Loucy (cell line): ENCODE measurements at regions not wholly inside any gene's neighbourhood (a gene's known extent, or its start where the extent isn't known, plus 50 kb on each side); places are given as distances from the start of the nearest gene placed in this dataset.

Experiments used
- H2AFZ ChIP-seq: fragments of 200-600 bp; sonication (generic); 2 replicates; pipeline ENCODE4 v1.6.0; 2016; ENCODE audit warnings: antibody characterized with exemption, mild to moderate bottlenecking, low read length, moderate library complexity
- H3F3A ChIP-seq: fragments of 200-600 bp; 2 replicates; pipeline ENCODE4 v1.6.0; 2016; ENCODE audit warnings: antibody characterized with exemption, low read depth, mild to moderate bottlenecking
- H3K27me3 ChIP-seq: fragments of 200-600 bp; sonication (generic); 2 replicates; pipeline ENCODE4 v1.6.1; 2014; ENCODE audit warnings: low read length, mild to moderate bottlenecking; ENCODE audit not compliant: insufficient read depth, poor library complexity, severe bottlenecking
- H3K36me3 ChIP-seq: fragments of 200-600 bp; sonication (generic); 2 replicates; pipeline ENCODE4 v1.6.1; 2016; ENCODE audit warnings: low read length; ENCODE audit not compliant: insufficient read depth
- H3K4me1 ChIP-seq: fragments of 200-600 bp; sonication (generic); 2 replicates; pipeline ENCODE4 v1.5.1; 2014; ENCODE audit warnings: low read length, mild to moderate bottlenecking; ENCODE audit not compliant: insufficient read depth, poor library complexity, severe bottlenecking
- H3K4me2 ChIP-seq: fragments of 200-600 bp; sonication (generic); 2 replicates; pipeline ENCODE4 v1.6.0; 2014; ENCODE audit warnings: antibody characterized with exemption, low read length, low read depth, mild to moderate bottlenecking; ENCODE audit not compliant: poor library complexity, severe bottlenecking
- H3K4me3 ChIP-seq: fragments of 200-600 bp; sonication (generic); 2 replicates; pipeline ENCODE4 v1.5.1; 2014; ENCODE audit warnings: low read length, mild to moderate bottlenecking, mixed read lengths; ENCODE audit not compliant: poor library complexity, severe bottlenecking
- H3K79me2 ChIP-seq: fragments of 200-600 bp; sonication (generic); 2 replicates; pipeline ENCODE4 v1.6.1; 2014; ENCODE audit warnings: low read length; ENCODE audit not compliant: insufficient read depth
- H3K9ac ChIP-seq: fragments of 200-600 bp; sonication (generic); 2 replicates; pipeline ENCODE4 v1.6.0; 2014; ENCODE audit warnings: mild to moderate bottlenecking, low read depth, low read length, moderate library complexity; ENCODE audit not compliant: poor library complexity, severe bottlenecking
- H3K9me2 ChIP-seq: fragments of 200-600 bp; sonication (generic); replicated peaks from 2 replicates; pipeline ENCODE4 v1.6.1; 2016; ENCODE audit warnings: low read depth, low read length, mixed read lengths
- H3K9me3 ChIP-seq: fragments of 200-600 bp; sonication (generic); 2 replicates; pipeline ENCODE4 v1.6.1; 2014; ENCODE audit warnings: mild to moderate bottlenecking, antibody characterized with exemption, low read length, low read depth; ENCODE audit not compliant: insufficient read depth
- H4K20me1 ChIP-seq: fragments of 200-600 bp; sonication (generic); 2 replicates; pipeline ENCODE4 v1.6.0; 2014; ENCODE audit warnings: antibody characterized with exemption, low read length, mild to moderate bottlenecking; ENCODE audit not compliant: insufficient read depth, poor library complexity, severe bottlenecking
- EZH2phosphoT487 ChIP-seq: fragments of 200-600 bp; IDR thresholded peaks from 2 replicates; pipeline ENCODE4 v1.6.1; 2018; ENCODE audit warnings: antibody characterized with exemption, mild to moderate bottlenecking, moderate library complexity, borderline replicate concordance
- TF ChIP-seq, protein P1 (sequence below): fragments of 200-600 bp; sonication (generic); conservative IDR thresholded peaks from 2 replicates; pipeline ENCODE4 v1.5.1; 2014; ENCODE audit warnings: mild to moderate bottlenecking, antibody characterized with exemption, low read length

DNA sequence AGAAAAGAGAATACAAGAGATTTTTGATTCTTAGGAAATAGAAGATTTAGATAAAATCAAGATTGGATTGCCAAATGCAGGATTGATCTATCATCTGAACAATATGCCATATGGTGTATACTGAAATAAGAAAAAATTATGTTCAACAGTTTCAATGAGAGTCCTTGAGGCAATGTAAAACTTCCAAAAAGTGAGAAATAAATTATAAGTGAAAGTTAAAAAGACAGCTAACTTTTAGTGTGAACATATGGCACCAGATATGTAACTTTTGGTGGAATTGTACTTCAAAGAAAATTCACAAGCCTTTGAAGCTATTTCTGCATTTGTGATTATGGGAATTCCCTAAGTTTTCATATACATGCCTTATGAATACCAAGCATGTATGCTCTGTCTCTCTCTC is 200.5 kb upstream of the ANO3 start:
- H2AFZ ChIP-seq: no peak overlapping the region
- no peaks in the 10 kb centered on the region for H3K27me3 ChIP-seq

DNA sequence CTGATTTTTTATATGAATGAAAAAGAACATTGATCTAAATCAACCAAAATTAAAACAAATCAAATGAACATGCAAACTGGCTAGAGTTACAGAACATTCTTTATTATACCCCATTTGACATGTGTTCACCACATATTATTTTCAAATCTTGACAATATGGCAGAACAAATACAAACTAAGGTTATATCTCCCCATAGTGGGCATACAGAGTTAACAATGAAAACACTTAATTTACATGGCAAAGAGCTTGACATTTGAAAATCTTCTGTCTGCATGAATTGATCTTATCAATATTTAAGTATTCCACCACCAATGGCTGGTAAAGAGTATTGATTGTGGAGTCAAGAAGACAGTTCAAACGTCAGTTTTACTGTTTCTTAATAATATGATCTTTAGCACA is 197.9 kb upstream of the ANO3 start:
- TF ChIP-seq, protein P1, sequence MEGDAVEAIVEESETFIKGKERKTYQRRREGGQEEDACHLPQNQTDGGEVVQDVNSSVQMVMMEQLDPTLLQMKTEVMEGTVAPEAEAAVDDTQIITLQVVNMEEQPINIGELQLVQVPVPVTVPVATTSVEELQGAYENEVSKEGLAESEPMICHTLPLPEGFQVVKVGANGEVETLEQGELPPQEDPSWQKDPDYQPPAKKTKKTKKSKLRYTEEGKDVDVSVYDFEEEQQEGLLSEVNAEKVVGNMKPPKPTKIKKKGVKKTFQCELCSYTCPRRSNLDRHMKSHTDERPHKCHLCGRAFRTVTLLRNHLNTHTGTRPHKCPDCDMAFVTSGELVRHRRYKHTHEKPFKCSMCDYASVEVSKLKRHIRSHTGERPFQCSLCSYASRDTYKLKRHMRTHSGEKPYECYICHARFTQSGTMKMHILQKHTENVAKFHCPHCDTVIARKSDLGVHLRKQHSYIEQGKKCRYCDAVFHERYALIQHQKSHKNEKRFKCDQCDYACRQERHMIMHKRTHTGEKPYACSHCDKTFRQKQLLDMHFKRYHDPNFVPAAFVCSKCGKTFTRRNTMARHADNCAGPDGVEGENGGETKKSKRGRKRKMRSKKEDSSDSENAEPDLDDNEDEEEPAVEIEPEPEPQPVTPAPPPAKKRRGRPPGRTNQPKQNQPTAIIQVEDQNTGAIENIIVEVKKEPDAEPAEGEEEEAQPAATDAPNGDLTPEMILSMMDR: no peak
- no peak for TF ChIP-seq EZH2phosphoT487

More for the DNA sequence above, 200.5 kb upstream of the ANO3 start:
- no peaks in the 10 kb centered on the region for H3K36me3 ChIP-seq
- no peak overlapping the region for H3K9ac ChIP-seq
- no peak overlapping the region for H3K4me3 ChIP-seq
- no peaks in the 10 kb centered on the region for H4K20me1 ChIP-seq
- no peaks in the 10 kb centered on the region for H3K9me3 ChIP-seq
- no peaks in the 10 kb centered on the region for H3F3A ChIP-seq
- H3K4me2 ChIP-seq: no peak overlapping the region
- no peak for TF ChIP-seq EZH2phosphoT487
- TF ChIP-seq, protein P1: no peak
- H3K79me2 ChIP-seq: no peaks in the 10 kb centered on the region
- no peaks in the 10 kb centered on the region for H3K4me1 ChIP-seq
- no peaks in the 10 kb centered on the region for H3K9me2 ChIP-seq

GRCh38 chr11:26134481-26135355 is 197.2 kb upstream of the ANO3 start:
- TF ChIP-seq EZH2phosphoT487: no peak
- TF ChIP-seq, protein P1: no peak
- H3K4me2 ChIP-seq: no peak overlapping the region
- no peaks in the 10 kb centered on the region for H3K9me3 ChIP-seq
- no peaks in the 10 kb centered on the region for H3K36me3 ChIP-seq
- no peak overlapping the region for H3K9ac ChIP-seq
- H3K79me2 ChIP-seq: no peaks in the 10 kb centered on the region
- H3K9me2 ChIP-seq: no peaks in the 10 kb centered on the region
- H3K4me1 ChIP-seq: no peaks in the 10 kb centered on the region
- no peak overlapping the region for H2AFZ ChIP-seq
- H3K27me3 ChIP-seq: no peaks in the 10 kb centered on the region
- H3K4me3 ChIP-seq: no peak overlapping the region
- no peaks in the 10 kb centered on the region for H3F3A ChIP-seq
- no peaks in the 10 kb centered on the region for H4K20me1 ChIP-seq

More for the DNA sequence above, 197.9 kb upstream of the ANO3 start:
- Histone ChIP-seq H4K20me1 (no peaks in the 10 kb centered on the region), H3K27me3 (no peaks in the 10 kb centered on the region), H3K36me3 (no peaks in the 10 kb centered on the region), H3K4me3 (no peak overlapping the region), H3K4me1 (no peaks in the 10 kb centered on the region), H3K9me2 (no peaks in the 10 kb centered on the region), H2AFZ (no peak overlapping the region), H3K79me2 (no peaks in the 10 kb centered on the region), H3K9me3 (no peaks in the 10 kb centered on the region), H3K4me2 (no peak overlapping the region), H3K9ac (no peak overlapping the region), H3F3A (no peaks in the 10 kb centered on the region)
